ENCODE measurements at regions not wholly inside any gene's neighbourhood (a gene's known extent, or its start where the extent isn't known, plus 50 kb on each side); places are given as distances from the start of the nearest gene placed in this dataset.

- no peak for DNase-seq
Observed at GRCh38 chr10:78374331-78375028, 340.8 kb downstream of the RPS24 start.

GRCh38 chr10:78375854-78376785, 342.5 kb downstream of the RPS24 start:
- DNase-seq, result no peak

- DNase-seq, result no peak
Observed at GRCh38 chr10:78377356-78377755, 343.7 kb downstream of the RPS24 start.

- DNase-seq, result no peak
Observed at GRCh38 chr10:78378192-78378591, 344.5 kb downstream of the RPS24 start.

GRCh38 chr10:78381107-78381506, 347.4 kb downstream of the RPS24 start:
- DNase-seq, result no peak

GRCh38 chr10:78382047-78382446, 348.4 kb downstream of the RPS24 start:
- no peak for DNase-seq

- no peak for DNase-seq
Observed at GRCh38 chr10:78382772-78383171, 349.1 kb downstream of the RPS24 start.

- no peak for DNase-seq
Observed at GRCh38 chr10:78383378-78384048, 349.9 kb downstream of the RPS24 start.

GRCh38 chr10:78384049-78384431, 350.4 kb downstream of the RPS24 start:
- DNase-seq, result no peak

GRCh38 chr10:78385599-78385998, 351.9 kb downstream of the RPS24 start:
- DNase-seq, result no peak

- DNase-seq, result no peak
Observed at GRCh38 chr10:78386509-78386908, 352.8 kb downstream of the RPS24 start.

GRCh38 chr10:78388331-78389050, 354.8 kb downstream of the RPS24 start:
- DNase-seq, result no peak

GRCh38 chr10:78389419-78389818, 355.8 kb downstream of the RPS24 start:
- no peak for DNase-seq

- no peak for DNase-seq
Observed at GRCh38 chr10:78390051-78390450, 356.4 kb downstream of the RPS24 start.

GRCh38 chr10:78390817-78391216, 357.2 kb downstream of the RPS24 start:
- DNase-seq, result no peak

GRCh38 chr10:78391585-78391984, 357.9 kb downstream of the RPS24 start:
- no peak for DNase-seq

GRCh38 chr10:78392197-78392596, 358.5 kb downstream of the RPS24 start:
- no peak for DNase-seq

GRCh38 chr10:78393094-78393493, 359.4 kb downstream of the RPS24 start:
- DNase-seq, result no peak

GRCh38 chr10:78394047-78394446, 360.4 kb downstream of the RPS24 start:
- DNase-seq, result no peak

- DNase-seq, result no peak
Observed at GRCh38 chr10:78395162-78395561, 361.5 kb downstream of the RPS24 start.

GRCh38 chr10:78396754-78397153, 363.1 kb downstream of the RPS24 start:
- no peak for DNase-seq

GRCh38 chr10:78397786-78398185, 364.1 kb downstream of the RPS24 start:
- DNase-seq, result no peak

- no peak for DNase-seq
Observed at GRCh38 chr10:78398382-78398781, 364.7 kb downstream of the RPS24 start.
